Panc1 (cell line): ENCODE measurements at regions not wholly inside any gene's neighbourhood (a gene's known extent, or its start where the extent isn't known, plus 50 kb on each side); places are given as distances from the start of the nearest gene placed in this dataset.

ENCODE experiments used
- ATAC-seq: fragments of 200-7000 bp; cut with Tn5 transposase; 2 replicates; pipeline ENCODE4 v1.9.1; 2020; ENCODE audit warnings: mild to moderate bottlenecking, moderate library complexity
- BruUV-seq: library from RNA; stranded (reverse); fragments of 400-500 nt; replicated peaks from 2 replicates; lab custom pipeline; 2021; lab: Mats Ljungman, UMichigan
- CTCF ChIA-PET: fragments of 300-600 bp; sonication (Branson Sonifier 250); formaldehyde crosslinking; loops from one replicate; lab custom pipeline; 2022; ENCODE audit warnings: antibody characterized with exemption; lab: Charles Lee
- POLR2A ChIA-PET: fragments of 300-600 bp; sonication (Branson Sonifier 250); formaldehyde crosslinking; loops from one replicate; lab custom pipeline; 2022; ENCODE audit warnings: antibody characterized with exemption; lab: Charles Lee
- DNase-seq: peaks from one replicate; pipeline ENCODE4 v3.0.0-alpha.2; 2010; ENCODE audit warnings: low read depth, low spot score
- H3K27ac ChIP-seq: 2 replicates; pipeline ENCODE4 v1.5.1; 2011; ENCODE audit warnings: mild to moderate bottlenecking, low read length, inconsistent platforms
- H3K27me3 ChIP-seq: fragments of 200-500 bp; sonication (Bioruptor generic); 2 replicates; pipeline ENCODE4 v1.6.0; 2014; ENCODE audit warnings: low read length, inconsistent platforms; ENCODE audit not compliant: control insufficient read depth, insufficient read depth
- H3K36me3 ChIP-seq: fragments of 200-500 bp; sonication (Bioruptor generic); 2 replicates; pipeline ENCODE4 v1.5.1; 2014; ENCODE audit warnings: inconsistent platforms, mild to moderate bottlenecking, low read length, moderate library complexity; ENCODE audit not compliant: control insufficient read depth, insufficient read depth
- H3K4me1 ChIP-seq: 2 replicates; pipeline ENCODE4 v1.5.1; 2011; ENCODE audit warnings: inconsistent platforms, mild to moderate bottlenecking, low read length, moderate library complexity; ENCODE audit not compliant: control insufficient read depth, insufficient read depth
- H3K4me3 ChIP-seq, 2 experiments: 2 replicates each; pipeline ENCODE4 v1.5.1; 2011 to 2012; ENCODE audit warnings: low read depth in 2 of 2, low read length in 2 of 2, mild to moderate bottlenecking in 2 of 2, inconsistent platforms in 1 of 2, moderate library complexity in 1 of 2
- H3K9me3 ChIP-seq: fragments of 200-500 bp; sonication (Bioruptor generic); 2 replicates; pipeline ENCODE4 v1.5.1; 2014; ENCODE audit warnings: low read depth, mild to moderate bottlenecking, inconsistent platforms, low read length, moderate library complexity; ENCODE audit not compliant: control insufficient read depth, insufficient read depth
- CTCF ChIP-seq: fragments of 450-650 bp; IDR thresholded peaks from 2 replicates; pipeline ENCODE4 v1.5.1; 2017; ENCODE audit warnings: mild to moderate bottlenecking
- POLR2AphosphoS5 ChIP-seq: IDR thresholded peaks from 2 replicates; pipeline ENCODE4 v1.6.1; 2012; ENCODE audit warnings: mild to moderate bottlenecking, low read depth, low read length, moderate library complexity
- SIN3A ChIP-seq: IDR thresholded peaks from 2 replicates; pipeline ENCODE4 v1.6.1; 2012; ENCODE audit warnings: low read depth, mild to moderate bottlenecking, low read length, moderate library complexity, borderline replicate concordance; ENCODE audit not compliant: insufficient read depth
- TCF7L2 ChIP-seq: IDR thresholded peaks from 2 replicates; pipeline ENCODE4 v1.6.1; 2011; ENCODE audit warnings: mild to moderate bottlenecking, low read depth, low read length, inconsistent platforms
- in situ Hi-C: cut with HindIII; loops from 2 replicates; pipeline ENCODE4 v1.10.0; 2016; ENCODE audit warnings: low sequenced_read_pairs, low pct_unique_long_range_greater_than_20kb
- intact Hi-C: fragments of 100-400 bp; cut with micrococcal nuclease; formaldehyde crosslinking; loops from one replicate; pipeline ENCODE4 v1.10.0; 2022; ENCODE audit not compliant: unreplicated experiment
- TF ChIP-seq, protein P1 (sequence below), 2 experiments: IDR thresholded peaks; 2 replicates each; pipeline ENCODE4 v1.6.1; 2011 to 2012; ENCODE audit warnings: low read depth in 2 of 2, control low read depth in 1 of 2, low read length in 1 of 2, mild to moderate bottlenecking in 1 of 2, moderate library complexity in 1 of 2; ENCODE audit not compliant: insufficient read depth in 1 of 2

DNA sequence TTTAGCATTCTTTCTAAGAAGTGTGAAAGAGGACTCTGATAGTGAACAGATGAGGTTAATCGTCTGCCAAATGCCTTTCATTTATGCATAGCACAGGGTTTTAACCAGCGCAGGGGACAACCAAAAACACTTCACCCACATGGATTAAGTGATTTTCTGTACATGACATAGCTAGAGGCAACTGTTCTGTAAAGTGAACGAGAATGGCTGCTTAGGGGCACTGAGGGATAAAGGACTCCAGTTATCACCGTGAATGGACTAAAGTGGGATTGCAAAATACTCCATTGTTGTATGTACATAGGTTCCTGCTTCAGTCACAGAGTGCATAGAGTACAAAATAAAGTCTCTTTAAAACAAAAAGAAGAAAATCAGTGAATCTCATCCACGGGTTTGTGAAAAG is 456.8 kb downstream of the DMAC1 start:
- H3K36me3 ChIP-seq = no peaks in the 10 kb centered on the region
- H3K9me3 ChIP-seq = no peaks in the 10 kb centered on the region
- ChIA-PET POLR2A (no interaction called here), CTCF (no interaction called here)
- DNase-seq (no peak), ATAC-seq (no peak)
- intact Hi-C loops (no loop called here), in situ Hi-C loops (no loop called here)
- TF ChIP-seq CTCF = no peak
- no peak for TF ChIP-seq POLR2AphosphoS5
- TF ChIP-seq TCF7L2 = no peak
- no peaks in the 10 kb centered on the region for H3K27me3 ChIP-seq
- no peak overlapping the region for H3K27ac ChIP-seq
- BruUV-seq = no TSS peak
- no peak overlapping the region for H3K4me3 ChIP-seq
- no peaks in the 10 kb centered on the region for H3K4me1 ChIP-seq

DNA sequence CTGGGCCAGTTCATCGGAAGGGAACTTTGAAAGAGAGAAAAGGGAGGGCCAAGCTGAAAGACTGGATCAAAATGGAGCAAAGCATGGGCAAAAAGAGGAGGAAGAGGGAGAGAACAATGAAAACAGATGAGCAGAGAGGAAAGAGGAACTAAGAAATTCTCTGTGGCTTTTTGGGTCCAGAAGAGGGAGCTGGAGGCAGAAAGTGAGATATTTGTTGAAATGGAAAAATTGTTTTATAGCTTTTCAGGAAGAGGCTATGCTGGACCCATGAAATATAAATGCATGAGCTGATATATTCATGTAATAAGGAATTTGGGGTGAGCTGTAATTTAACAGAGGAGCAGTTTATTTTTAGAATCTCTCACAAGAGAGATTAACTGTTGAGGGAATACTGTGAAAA is 457.3 kb downstream of the DMAC1 start:
- Histone ChIP-seq H3K4me1 (no peaks in the 10 kb centered on the region), H3K27me3 (no peaks in the 10 kb centered on the region), H3K27ac (no peak overlapping the region), H3K4me3 (no peak overlapping the region), H3K36me3 (no peaks in the 10 kb centered on the region), H3K9me3 (no peaks in the 10 kb centered on the region)
- in situ Hi-C loops (no loop called here), intact Hi-C loops (no loop called here)
- POLR2A ChIA-PET = no interaction called here
- no TSS peak for BruUV-seq
- CTCF ChIA-PET = no interaction called here
- no peak for ATAC-seq
- DNase-seq = no peak
- TF ChIP-seq TCF7L2 = no peak
- TF ChIP-seq, protein P1, sequence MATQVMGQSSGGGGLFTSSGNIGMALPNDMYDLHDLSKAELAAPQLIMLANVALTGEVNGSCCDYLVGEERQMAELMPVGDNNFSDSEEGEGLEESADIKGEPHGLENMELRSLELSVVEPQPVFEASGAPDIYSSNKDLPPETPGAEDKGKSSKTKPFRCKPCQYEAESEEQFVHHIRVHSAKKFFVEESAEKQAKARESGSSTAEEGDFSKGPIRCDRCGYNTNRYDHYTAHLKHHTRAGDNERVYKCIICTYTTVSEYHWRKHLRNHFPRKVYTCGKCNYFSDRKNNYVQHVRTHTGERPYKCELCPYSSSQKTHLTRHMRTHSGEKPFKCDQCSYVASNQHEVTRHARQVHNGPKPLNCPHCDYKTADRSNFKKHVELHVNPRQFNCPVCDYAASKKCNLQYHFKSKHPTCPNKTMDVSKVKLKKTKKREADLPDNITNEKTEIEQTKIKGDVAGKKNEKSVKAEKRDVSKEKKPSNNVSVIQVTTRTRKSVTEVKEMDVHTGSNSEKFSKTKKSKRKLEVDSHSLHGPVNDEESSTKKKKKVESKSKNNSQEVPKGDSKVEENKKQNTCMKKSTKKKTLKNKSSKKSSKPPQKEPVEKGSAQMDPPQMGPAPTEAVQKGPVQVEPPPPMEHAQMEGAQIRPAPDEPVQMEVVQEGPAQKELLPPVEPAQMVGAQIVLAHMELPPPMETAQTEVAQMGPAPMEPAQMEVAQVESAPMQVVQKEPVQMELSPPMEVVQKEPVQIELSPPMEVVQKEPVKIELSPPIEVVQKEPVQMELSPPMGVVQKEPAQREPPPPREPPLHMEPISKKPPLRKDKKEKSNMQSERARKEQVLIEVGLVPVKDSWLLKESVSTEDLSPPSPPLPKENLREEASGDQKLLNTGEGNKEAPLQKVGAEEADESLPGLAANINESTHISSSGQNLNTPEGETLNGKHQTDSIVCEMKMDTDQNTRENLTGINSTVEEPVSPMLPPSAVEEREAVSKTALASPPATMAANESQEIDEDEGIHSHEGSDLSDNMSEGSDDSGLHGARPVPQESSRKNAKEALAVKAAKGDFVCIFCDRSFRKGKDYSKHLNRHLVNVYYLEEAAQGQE (IDR thresholded peaks at IDR 0.05; ENCODE audit: insufficient read depth in 1 of 2, low read depth in 2 of 2, low read length in 1 of 2) = no peak
- no peak for TF ChIP-seq POLR2AphosphoS5
- TF ChIP-seq SIN3A = no peak
- no peak for TF ChIP-seq CTCF

GRCh38 chr9:7341571-7341970 is 458.0 kb downstream of the DMAC1 start:
- no TSS peak for BruUV-seq
- DNase-seq (no peak), ATAC-seq (no peak)
- Histone ChIP-seq H3K36me3 (no peaks in the 10 kb centered on the region), H3K9me3 (no peaks in the 10 kb centered on the region), H3K27ac (no peak overlapping the region), H3K4me1 (no peaks in the 10 kb centered on the region), H3K27me3 (no peaks in the 10 kb centered on the region), H3K4me3 (no peak overlapping the region)
- POLR2A ChIA-PET = no interaction called here
- CTCF ChIA-PET = no interaction called here
- TF ChIP-seq CTCF = no peak
- TF ChIP-seq SIN3A = no peak
- TF ChIP-seq TCF7L2 = no peak
- no peak for TF ChIP-seq POLR2AphosphoS5
- TF ChIP-seq, protein P1 (IDR thresholded peaks at IDR 0.05; ENCODE audit: insufficient read depth in 1 of 2, low read depth in 2 of 2, low read length in 1 of 2) = no peak
- in situ Hi-C loops = no loop called here
- intact Hi-C loops = no loop called here
